DND-41 (cell line): ENCODE measurements at regions not wholly inside any gene's neighbourhood (a gene's known extent, or its start where the extent isn't known, plus 50 kb on each side); places are given as distances from the start of the nearest gene placed in this dataset.

Source experiments
- EZH2 ChIP-seq: IDR thresholded peaks from 3 replicates; pipeline ENCODE4 v1.6.1; 2012; ENCODE audit warnings: borderline replicate concordance, low read depth, mild to moderate bottlenecking, moderate library complexity, low read length, inconsistent platforms; ENCODE audit not compliant: severe bottlenecking
- TF ChIP-seq, protein P1 (sequence below): IDR thresholded peaks from 2 replicates; pipeline ENCODE4 v1.5.1; 2012; ENCODE audit warnings: borderline replicate concordance, low read length, moderate library complexity, mild to moderate bottlenecking; ENCODE audit not compliant: poor library complexity, severe bottlenecking; ENCODE audit errors: extremely low read depth

DNA sequence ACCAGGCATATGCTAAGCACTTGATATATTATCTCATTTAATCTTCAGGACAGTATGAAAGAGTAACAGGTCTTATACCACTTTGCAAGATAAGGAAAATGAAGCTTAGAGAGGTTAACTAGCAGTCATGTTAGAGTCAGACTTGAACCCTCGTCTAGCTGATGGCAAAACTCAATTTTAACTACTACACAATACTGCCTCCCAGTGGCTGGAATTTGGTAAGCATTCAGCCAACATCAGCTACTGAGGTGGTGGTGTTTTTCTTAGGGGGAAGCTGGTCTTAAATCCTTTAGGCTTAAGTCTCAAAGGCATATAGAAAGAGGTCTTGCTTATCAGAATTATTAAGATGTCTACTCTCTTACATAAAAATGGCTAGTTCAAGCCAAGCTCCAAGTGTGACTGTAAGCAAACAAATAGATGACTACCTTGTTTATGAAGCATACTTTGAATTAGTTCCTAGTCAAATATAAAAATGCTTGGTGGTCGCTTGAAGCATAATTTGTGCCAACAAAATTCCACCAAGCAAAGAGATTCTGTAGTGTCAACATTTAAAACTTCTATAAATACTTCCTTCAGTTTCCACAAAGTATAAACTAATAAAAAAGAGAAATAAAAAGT is 325.4 kb upstream of the FIGN start:
- TF ChIP-seq, protein P1, sequence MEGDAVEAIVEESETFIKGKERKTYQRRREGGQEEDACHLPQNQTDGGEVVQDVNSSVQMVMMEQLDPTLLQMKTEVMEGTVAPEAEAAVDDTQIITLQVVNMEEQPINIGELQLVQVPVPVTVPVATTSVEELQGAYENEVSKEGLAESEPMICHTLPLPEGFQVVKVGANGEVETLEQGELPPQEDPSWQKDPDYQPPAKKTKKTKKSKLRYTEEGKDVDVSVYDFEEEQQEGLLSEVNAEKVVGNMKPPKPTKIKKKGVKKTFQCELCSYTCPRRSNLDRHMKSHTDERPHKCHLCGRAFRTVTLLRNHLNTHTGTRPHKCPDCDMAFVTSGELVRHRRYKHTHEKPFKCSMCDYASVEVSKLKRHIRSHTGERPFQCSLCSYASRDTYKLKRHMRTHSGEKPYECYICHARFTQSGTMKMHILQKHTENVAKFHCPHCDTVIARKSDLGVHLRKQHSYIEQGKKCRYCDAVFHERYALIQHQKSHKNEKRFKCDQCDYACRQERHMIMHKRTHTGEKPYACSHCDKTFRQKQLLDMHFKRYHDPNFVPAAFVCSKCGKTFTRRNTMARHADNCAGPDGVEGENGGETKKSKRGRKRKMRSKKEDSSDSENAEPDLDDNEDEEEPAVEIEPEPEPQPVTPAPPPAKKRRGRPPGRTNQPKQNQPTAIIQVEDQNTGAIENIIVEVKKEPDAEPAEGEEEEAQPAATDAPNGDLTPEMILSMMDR, result peak; percentile 77
- TF ChIP-seq EZH2, result no peak
